ENCODE measurements at regions not wholly inside any gene's neighbourhood (a gene's known extent, or its start where the extent isn't known, plus 50 kb on each side); places are given as distances from the start of the nearest gene placed in this dataset.

GRCh38 chr7:28293527-28293835, 112.9 kb upstream of the JAZF1 start:
- no peak for DNase-seq (ENCODE audit: low read depth)

- DNase-seq (ENCODE audit: low read depth), result no peak
Observed at GRCh38 chr7:28296571-28297483, 115.5 kb upstream of the CREB5 start.

GRCh38 chr7:28297801-28298459, 114.4 kb upstream of the CREB5 start:
- no peak for DNase-seq (ENCODE audit: low read depth)

GRCh38 chr7:28298870-28299518, 113.3 kb upstream of the CREB5 start:
- peak; percentile 55 for DNase-seq (ENCODE audit: low read depth)

GRCh38 chr7:28299556-28299955, 112.8 kb upstream of the CREB5 start:
- DNase-seq (ENCODE audit: low read depth), result no peak

- no peak for DNase-seq (ENCODE audit: low read depth)
Observed at GRCh38 chr7:28300488-28300887, 111.8 kb upstream of the CREB5 start.

GRCh38 chr7:28301148-28301641, 111.1 kb upstream of the CREB5 start:
- no peak for DNase-seq (ENCODE audit: low read depth)

- DNase-seq (ENCODE audit: low read depth), result no peak
Observed at GRCh38 chr7:28304290-28304689, 108.0 kb upstream of the CREB5 start.

- no peak for DNase-seq (ENCODE audit: low read depth)
Observed at GRCh38 chr7:28309704-28310459, 102.4 kb upstream of the CREB5 start.

- DNase-seq (ENCODE audit: low read depth), result no peak
Observed at GRCh38 chr7:28310460-28310848, 101.9 kb upstream of the CREB5 start.

- no peak for DNase-seq (ENCODE audit: low read depth)
Observed at GRCh38 chr7:28311670-28312069, 100.6 kb upstream of the CREB5 start.

- no peak for DNase-seq (ENCODE audit: low read depth)
Observed at GRCh38 chr7:28312948-28313347, 99.4 kb upstream of the CREB5 start.

- DNase-seq (ENCODE audit: low read depth), result no peak
Observed at GRCh38 chr7:28314841-28315240, 97.5 kb upstream of the CREB5 start.

GRCh38 chr7:28315565-28316410, 96.5 kb upstream of the CREB5 start:
- no peak for DNase-seq (ENCODE audit: low read depth)

GRCh38 chr7:28316489-28316888, 95.8 kb upstream of the CREB5 start:
- peak; percentile 88 for DNase-seq (ENCODE audit: low read depth)

GRCh38 chr7:28318101-28318762, 94.1 kb upstream of the CREB5 start:
- no peak for DNase-seq (ENCODE audit: low read depth)

GRCh38 chr7:28323833-28324232, 88.5 kb upstream of the CREB5 start:
- DNase-seq (ENCODE audit: low read depth), result no peak

- DNase-seq (ENCODE audit: low read depth), result no peak
Observed at GRCh38 chr7:28328146-28328545, 84.2 kb upstream of the CREB5 start.

- no peak for DNase-seq (ENCODE audit: low read depth)
Observed at GRCh38 chr7:28328822-28329660, 83.3 kb upstream of the CREB5 start.
